HUDEP-2 (cell line): ENCODE measurements at regions not wholly inside any gene's neighbourhood (a gene's known extent, or its start where the extent isn't known, plus 50 kb on each side); places are given as distances from the start of the nearest gene placed in this dataset.

Experiments
- DNase-seq, 76 experiments: peaks; one replicate each; lab custom pipeline; 2025; ENCODE audit not compliant: unreplicated experiment in 76 of 76; lab: John Stamatoyannopoulos, UW

- DNase-seq = no peak
These were observed 51.4 kb upstream of the MSX1 start for GRCh38 chr4:4808086-4808485.

DNA sequence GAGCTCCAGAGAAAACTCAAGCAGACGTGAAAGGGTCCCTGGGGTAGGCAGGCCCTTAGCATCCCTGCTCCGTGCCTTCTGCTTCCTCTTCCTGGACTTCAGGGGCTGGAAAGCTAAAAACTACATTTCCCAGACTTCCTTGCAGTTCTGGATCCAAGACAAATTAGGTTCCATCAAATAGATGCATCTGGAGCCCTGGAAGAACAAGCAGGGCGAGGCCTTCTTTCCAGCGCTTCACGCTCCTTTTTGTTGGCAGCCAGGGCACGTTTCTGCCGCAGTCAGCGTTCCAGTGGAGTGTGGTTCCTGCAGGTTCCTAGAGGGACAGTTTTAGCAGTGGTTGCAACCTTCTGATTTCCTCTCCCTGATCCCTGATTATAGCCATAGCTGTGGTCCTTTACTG, 53.6 kb upstream of the MSX1 start:
- no peak for DNase-seq

DNA sequence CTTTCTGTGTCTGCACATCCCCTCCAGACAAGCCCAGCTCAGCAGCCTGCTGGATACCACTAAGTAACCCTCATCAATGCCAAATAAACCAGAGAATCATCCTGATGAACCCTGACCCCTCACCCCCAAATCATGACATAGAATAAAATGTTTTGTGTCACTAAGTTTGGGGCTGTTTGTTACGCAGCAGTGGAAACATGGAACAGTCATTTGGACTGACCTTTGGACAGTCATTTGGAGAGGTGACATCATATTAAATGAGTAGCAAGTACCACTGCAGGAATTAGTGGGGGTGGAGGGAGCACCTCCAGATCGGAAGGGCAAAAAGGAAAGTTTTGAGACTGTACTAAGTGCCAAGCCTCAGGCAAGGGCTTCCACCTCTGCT, 55.6 kb upstream of the MSX1 start:
- DNase-seq = no peak

GRCh38 chr4:4803216-4803911, 56.1 kb upstream of the MSX1 start:
- no peak for DNase-seq

DNA sequence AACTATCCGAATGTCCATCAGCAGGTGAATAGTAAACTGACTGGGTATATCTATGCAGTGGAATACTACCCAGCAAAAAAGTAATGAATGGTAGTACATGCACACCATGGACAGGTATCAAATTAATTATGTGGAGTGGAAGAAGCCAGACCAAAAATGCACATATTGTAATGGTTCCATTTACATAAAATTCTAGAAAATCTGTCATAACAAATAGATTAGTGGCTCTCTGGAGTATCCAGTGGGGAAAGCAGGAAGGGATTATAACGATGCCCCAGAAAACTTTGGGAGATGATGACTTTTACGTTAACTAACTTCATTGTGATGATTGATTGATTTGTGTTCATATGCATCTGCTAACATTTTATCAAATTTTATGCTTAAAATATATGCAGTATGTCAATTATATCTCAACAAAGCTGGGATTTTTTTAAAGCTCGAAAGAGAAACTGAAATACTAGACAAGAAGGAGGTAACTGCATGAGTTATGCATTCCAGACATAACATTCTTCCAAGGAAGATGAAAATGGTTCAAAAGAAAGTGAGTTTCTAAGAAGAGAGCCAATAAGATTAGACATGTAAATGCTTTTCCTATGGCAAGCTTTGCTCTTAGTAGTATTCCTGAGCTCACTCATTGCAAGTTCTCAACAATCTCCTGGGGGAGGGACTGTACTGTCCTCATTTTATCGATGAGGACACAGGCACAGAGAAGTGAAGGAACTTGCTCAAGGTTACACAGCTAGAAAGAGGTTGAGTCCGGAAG, 58.6 kb upstream of the MSX1 start:
- no peak for DNase-seq

DNA sequence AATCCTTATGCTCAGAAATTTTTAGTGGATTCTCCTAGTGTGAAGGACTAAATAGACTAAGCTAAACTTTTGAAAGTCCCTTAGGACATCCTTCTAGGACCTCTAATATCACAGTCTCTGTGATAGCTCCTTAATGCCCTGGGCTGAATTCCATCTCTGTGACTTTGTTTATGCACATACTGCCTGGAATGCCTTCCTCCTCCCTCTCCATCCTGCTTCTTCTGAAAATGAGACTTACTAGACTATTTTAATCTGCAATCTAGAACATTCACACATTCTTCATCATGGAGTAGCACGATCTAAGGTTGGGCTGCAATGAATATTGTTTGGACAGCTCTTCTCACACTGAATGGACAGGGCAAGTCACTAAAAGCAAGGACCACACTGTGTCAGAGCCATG, 65.0 kb upstream of the MSX1 start:
- no peak for DNase-seq

DNA sequence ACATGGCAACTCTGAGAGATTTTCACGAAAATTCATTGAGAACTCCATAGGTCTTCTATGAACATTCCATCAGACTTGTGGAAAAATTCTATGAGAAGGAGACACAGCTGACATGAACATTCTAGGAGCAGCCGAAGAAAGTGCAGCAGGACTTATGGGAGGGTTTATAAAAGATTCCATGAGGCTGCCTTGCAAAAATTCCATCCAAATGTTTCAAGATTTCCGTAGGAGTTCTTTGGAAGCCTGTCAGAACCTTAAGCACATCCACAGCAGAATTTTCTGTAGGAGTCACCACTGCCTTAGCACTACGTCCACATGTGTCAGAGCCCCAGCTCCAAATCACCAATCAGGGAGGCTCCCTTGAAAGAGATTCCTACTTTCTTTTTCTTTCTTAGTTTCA, 67.0 kb upstream of the MSX1 start:
- no peak for DNase-seq

GRCh38 chr4:4791299-4792111, 68.0 kb upstream of the MSX1 start:
- DNase-seq = no peak

- no peak for DNase-seq
These were observed 70.0 kb upstream of the MSX1 start for GRCh38 chr4:4789462-4789861.

GRCh38 chr4:4788573-4788972, 70.9 kb upstream of the MSX1 start:
- no peak for DNase-seq

- DNase-seq = no peak
These were observed 72.0 kb upstream of the MSX1 start for GRCh38 chr4:4787421-4787820.

- no peak for DNase-seq
These were observed 75.1 kb upstream of the MSX1 start for GRCh38 chr4:4784379-4784778.

DNA sequence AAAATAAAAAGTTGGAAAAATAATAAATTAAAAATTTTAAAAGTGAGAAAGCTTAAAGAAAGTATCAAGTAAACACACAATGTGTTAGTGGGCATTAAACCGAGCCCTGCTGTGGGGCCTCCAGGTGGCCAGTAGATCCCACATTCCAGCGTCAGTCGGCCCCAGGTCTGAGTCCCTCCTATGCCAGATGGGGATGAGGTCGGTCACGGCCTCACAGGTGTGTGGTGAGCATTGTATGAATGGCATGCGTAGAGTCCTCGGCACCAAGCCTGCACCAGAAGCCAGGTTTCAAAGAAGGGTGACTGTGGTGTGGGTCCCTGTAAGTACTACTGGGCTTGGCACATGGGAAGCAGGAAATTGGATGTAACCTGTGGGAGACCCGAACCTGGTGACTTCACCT, 75.6 kb upstream of the MSX1 start:
- no peak for DNase-seq

- no peak for DNase-seq
These were observed 76.5 kb upstream of the MSX1 start for GRCh38 chr4:4782969-4783368.

DNA sequence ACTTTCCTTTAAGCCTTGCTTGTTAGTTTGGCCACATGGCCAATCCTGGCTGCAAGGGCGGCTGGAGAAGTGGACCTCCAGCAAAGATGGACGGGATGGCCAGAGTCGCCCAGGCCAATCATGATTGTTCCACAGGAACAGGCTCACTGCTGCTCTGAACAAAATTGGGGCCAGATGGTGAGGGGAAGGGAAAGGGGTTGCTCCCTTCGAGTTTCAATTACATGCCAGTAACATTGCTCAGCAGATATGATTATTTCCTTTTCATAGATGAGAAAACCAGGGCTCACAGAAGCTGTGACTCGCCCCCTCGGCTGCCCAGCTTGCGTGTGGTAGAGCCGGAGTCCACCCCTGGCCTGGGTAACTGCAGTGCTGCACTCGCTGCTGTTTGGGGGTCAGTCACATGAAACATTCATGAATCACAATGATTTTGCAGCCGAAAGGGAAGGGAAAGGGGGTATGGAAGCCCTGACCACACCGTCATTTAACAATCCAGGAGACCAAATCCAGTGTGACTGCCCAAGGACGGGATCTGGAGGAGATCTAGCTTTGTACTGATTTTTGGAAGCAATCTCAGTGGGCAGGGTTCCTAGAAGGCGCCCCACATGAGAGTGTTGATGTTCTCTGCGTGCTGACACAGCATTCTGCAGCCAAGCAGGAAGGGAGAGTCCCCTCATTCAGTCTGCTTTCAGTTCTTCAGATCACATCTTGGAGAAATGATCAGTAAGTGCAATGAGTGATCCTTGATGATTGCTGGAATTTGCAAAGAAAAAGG, 77.3 kb upstream of the MSX1 start:
- DNase-seq = no peak

DNA sequence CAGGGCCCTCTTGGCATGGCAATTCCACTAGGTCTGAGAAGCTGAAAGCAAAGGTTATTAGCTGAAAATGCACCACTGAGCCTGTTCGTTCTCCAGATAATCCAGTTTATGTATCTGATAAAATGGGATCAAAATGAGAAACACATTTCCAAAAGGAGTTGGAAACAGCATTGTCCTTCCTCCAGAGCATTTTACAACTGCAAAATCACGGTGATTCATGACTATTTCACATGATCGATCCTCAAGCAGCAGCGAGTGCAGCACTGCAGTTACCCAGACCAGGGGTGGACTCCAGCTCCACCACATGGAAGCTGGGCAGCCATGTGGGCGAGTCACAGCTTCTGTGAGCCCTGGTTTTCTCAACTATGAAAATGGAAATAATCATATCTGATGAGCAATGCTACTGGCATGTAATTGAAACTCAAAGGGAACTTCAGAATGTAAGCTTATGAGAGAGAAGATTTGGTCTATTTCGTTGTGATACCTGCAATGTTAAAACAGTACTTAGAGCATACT, 78.7 kb upstream of the MSX1 start:
- DNase-seq = no peak

- no peak for DNase-seq
These were observed 80.0 kb upstream of the MSX1 start for GRCh38 chr4:4779486-4779885.

DNA sequence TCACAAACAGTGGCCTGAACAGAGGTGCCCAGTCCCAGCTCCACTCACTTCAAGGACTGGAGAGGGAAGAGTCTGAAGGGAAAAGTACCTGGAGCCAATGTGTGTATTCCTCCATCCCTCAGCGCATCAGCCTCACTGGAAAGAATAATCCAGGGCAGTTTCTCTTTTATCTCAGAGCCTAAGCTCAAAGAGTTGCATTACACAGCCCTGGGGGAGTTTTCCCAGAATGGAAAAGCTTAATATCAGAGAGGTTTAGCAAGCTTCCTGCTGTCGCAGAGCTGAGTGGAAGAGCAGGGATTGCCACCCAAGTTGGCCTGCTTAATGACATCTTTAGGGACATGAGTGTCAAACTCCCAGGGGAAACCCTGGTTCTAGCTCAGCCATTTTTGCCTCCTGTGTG, 80.4 kb upstream of the MSX1 start:
- no peak for DNase-seq

GRCh38 chr4:4778554-4778953, 80.9 kb upstream of the MSX1 start:
- no peak for DNase-seq

GRCh38 chr4:4776934-4777333, 82.5 kb upstream of the MSX1 start:
- DNase-seq = no peak

GRCh38 chr4:4776335-4776734, 83.1 kb upstream of the MSX1 start:
- no peak for DNase-seq
